ENCODE measurements at regions not wholly inside any gene's neighbourhood (a gene's known extent, or its start where the extent isn't known, plus 50 kb on each side); places are given as distances from the start of the nearest gene placed in this dataset.

- TF ChIP-seq POLR2A (IDR thresholded peaks at IDR 0.05) (no peak), CTCF (IDR thresholded peaks at IDR 0.05) (no peak)
Observed at GRCh38 chr2:58891828-58892377, 650.8 kb upstream of the FANCL start.
